ENCODE measurements at regions not wholly inside any gene's neighbourhood (a gene's known extent, or its start where the extent isn't known, plus 50 kb on each side); places are given as distances from the start of the nearest gene placed in this dataset.

DNA sequence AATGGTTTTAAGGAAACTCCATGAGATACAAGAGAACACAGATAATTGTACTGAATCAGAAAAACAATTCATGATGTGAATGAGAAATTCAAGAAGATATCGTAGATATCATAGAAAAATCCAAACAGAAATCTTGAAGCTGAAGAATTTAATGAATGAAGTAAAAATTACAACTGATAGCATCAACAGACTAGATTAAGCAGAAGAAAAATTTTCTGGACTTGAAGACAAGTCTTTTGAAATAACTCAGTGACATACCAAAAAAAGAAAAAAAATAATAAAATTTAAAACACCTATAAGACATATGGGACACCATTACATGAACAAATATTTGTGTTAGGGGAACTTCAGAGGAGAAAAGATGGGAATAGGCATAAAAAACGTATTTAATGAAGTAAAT lies 122.8 kb upstream of the SYT10 start:
- TF ChIP-seq POLR2AphosphoS5 (IDR thresholded peaks at IDR 0.05) (no peak), POLR2A (IDR thresholded peaks at IDR 0.05) (no peak)
- TF ChIP-seq, protein P1, sequence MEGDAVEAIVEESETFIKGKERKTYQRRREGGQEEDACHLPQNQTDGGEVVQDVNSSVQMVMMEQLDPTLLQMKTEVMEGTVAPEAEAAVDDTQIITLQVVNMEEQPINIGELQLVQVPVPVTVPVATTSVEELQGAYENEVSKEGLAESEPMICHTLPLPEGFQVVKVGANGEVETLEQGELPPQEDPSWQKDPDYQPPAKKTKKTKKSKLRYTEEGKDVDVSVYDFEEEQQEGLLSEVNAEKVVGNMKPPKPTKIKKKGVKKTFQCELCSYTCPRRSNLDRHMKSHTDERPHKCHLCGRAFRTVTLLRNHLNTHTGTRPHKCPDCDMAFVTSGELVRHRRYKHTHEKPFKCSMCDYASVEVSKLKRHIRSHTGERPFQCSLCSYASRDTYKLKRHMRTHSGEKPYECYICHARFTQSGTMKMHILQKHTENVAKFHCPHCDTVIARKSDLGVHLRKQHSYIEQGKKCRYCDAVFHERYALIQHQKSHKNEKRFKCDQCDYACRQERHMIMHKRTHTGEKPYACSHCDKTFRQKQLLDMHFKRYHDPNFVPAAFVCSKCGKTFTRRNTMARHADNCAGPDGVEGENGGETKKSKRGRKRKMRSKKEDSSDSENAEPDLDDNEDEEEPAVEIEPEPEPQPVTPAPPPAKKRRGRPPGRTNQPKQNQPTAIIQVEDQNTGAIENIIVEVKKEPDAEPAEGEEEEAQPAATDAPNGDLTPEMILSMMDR (IDR thresholded peaks at IDR 0.05): no peak
